GM23338 (cell line): ENCODE measurements at regions not wholly inside any gene's neighbourhood (a gene's known extent, or its start where the extent isn't known, plus 50 kb on each side); places are given as distances from the start of the nearest gene placed in this dataset.

ENCODE experiments used
- CREB1 ChIP-seq: fragments of 250-450 bp; sonication (Bioruptor Pico); IDR thresholded peaks from 2 replicates; pipeline ENCODE4 v1.5.0; 2020; ENCODE audit warnings: low read depth, mild to moderate bottlenecking, moderate library complexity
- CTCF ChIP-seq, 2 experiments: fragments of 200-600 bp in 1 of 2; sonication (generic) in 1 of 2; conservative IDR thresholded peaks; 2 replicates each; pipeline versions ENCODE4 v1.5.1 to v1.6.1; 2016 to 2017; ENCODE audit warnings: antibody characterized with exemption in 2 of 2, low read depth in 2 of 2, mild to moderate bottlenecking in 2 of 2, moderate library complexity in 1 of 2
- EZH2 ChIP-seq: fragments of 200-600 bp; sonication (generic); IDR thresholded peaks from one replicate; pipeline ENCODE4 v1.8.0; 2017; ENCODE audit warnings: antibody characterized with exemption, mild to moderate bottlenecking, low read depth; ENCODE audit not compliant: unreplicated experiment
- EZH2phosphoT487 ChIP-seq: fragments of 200-600 bp; sonication (generic); IDR thresholded peaks from one replicate; pipeline ENCODE4 v1.8.1; 2018; ENCODE audit warnings: antibody characterized with exemption; ENCODE audit not compliant: unreplicated experiment
- JUNB ChIP-seq: IDR thresholded peaks from one replicate; pipeline ENCODE4 v1.6.1; 2016; ENCODE audit warnings: antibody characterized with exemption; ENCODE audit not compliant: unreplicated experiment
- POLR2AphosphoS5 ChIP-seq: IDR thresholded peaks from 2 replicates; pipeline ENCODE4 v1.6.1; 2016; ENCODE audit warnings: antibody characterized with exemption, low read depth
- REST ChIP-seq: IDR thresholded peaks from one replicate; pipeline ENCODE4 v1.6.1; 2018; ENCODE audit warnings: antibody characterized with exemption; ENCODE audit not compliant: unreplicated experiment
- ZNF331 ChIP-seq: fragments of 250-450 bp; sonication (Bioruptor Pico); IDR thresholded peaks from 2 replicates; pipeline ENCODE4 v1.5.0; 2020; ENCODE audit warnings: low read depth, mild to moderate bottlenecking, moderate library complexity

- TF ChIP-seq CTCF (conservative IDR thresholded peaks at IDR 0.05; ENCODE audit: low read depth in 2 of 2): no peak
- TF ChIP-seq JUNB: no peak
- TF ChIP-seq ZNF331 (CRISPR knock-in tag): no peak
- TF ChIP-seq POLR2AphosphoS5: no peak
- TF ChIP-seq CREB1 (CRISPR knock-in tag): no peak
- no peak for TF ChIP-seq REST
- no peak for TF ChIP-seq EZH2phosphoT487
- TF ChIP-seq EZH2: no peak
Observed at GRCh38 chr13:26502826-26503225, 54.7 kb upstream of the WASF3 start.
